ENCODE measurements at regions not wholly inside any gene's neighbourhood (a gene's known extent, or its start where the extent isn't known, plus 50 kb on each side); places are given as distances from the start of the nearest gene placed in this dataset.
"Not testable (repeated sequence)": the region's sequence is repeated elsewhere in the genome, so short reads cannot be mapped to it uniquely, and the experiment has no call there.

DNA sequence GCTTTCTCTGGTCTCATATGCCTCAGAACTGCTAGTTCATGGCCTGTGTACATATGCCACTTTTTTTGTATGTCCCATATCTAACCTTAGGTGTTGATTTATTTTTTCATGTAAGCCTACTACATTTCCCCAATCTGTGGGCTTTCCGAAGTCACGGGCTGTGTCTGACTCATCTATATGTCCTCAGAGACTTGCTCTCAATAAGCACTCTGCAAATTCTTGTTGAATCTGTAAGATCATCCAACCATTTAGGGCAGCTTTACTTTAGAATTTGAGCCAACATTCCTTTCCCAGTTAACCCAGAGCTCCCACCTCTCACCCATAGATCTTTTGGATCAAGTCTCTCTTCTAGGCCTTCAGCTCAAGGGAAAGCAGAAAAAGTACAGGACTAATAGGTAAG is 263.4 kb downstream of the SEC61B start:
- DNase-seq (ENCODE audit: low spot score), result no peak

DNA sequence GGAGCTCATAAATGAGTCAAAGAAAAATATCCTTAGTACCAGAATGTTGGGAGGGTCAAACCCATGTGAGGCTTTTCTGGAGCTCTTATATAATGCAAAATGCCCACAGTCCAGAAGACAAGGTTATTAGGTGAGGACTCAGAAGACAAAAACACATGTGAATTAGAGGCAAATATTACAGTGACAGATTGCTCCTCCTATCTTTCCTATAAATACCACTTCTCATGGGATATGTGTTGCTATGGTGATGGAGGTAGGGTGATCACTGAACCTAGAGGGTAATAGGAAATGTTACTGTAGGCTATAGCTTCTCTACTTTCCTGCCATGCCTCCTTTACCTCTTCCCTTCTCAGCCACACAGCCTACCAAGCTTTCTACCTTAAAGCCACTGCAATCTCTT is 264.6 kb downstream of the SEC61B start:
- DNase-seq (ENCODE audit: low spot score), result no peak

DNA sequence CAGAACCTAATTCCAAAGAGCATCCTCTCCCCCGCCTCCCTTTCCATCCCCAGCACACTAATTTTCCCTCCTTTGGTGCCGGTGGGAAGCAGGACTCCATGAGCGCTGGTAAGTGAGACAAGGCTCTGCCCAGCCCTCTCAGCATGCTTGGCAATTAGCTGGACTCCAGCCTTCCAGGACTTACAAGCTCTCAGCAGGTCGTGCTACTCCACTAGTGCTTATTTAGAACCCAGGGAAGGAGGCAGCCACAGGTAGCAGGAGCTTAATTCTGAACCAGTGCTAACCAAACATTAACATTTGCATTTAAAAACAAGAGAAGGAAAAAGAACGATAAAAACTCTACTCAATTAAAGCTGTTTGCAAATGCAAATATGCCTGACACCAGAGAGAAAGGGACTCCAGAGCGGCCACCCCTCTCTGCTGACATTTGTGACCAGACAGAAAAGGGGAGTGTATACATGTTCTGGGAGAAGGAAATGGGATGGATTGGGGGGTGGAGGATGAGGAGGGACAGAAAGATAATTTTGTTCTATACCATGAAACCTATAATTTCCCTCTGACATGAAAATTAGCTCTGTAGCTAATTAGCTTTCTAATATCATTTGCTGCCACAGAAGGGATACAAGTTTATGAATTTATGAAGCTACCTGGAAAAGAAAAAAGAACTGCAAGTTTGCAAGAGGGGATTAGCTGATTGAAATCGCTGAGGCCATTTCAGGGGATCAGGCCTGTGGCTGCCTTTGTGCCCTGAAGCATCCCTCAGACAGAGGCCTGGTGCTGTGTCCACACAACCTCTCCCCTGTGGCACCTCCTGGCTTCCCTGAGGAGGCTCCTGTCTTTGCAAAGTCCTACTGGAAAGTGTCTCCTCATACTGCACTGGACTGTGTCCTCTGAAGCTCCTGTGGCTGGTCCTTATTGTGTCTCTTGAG is 266.3 kb downstream of the SEC61B start:
- no peak for DNase-seq (ENCODE audit: low spot score)

- DNase-seq (ENCODE audit: low spot score), result no peak
Observed at GRCh38 chr9:99489060-99489413, 267.0 kb downstream of the SEC61B start.

DNA sequence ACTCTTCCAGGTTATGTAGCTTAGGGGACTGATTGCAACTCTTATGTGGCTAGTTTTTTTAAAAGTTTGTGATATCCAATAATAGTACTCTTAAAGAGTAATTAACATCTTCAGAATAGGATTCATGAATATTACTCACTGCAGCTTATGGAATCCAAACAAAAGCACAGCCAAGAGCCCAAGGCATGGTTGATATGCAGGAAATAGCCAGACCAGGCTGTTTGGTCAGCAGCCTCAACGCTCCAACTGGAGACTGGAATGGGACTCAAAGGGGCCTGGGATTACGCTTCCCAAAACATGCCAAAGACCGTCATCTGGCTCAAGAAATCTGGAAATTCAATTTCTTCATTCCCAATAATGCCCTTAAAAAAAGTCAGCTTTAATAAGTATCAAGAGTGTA is 268.6 kb downstream of the SEC61B start:
- no peak for DNase-seq (ENCODE audit: low spot score)

DNA sequence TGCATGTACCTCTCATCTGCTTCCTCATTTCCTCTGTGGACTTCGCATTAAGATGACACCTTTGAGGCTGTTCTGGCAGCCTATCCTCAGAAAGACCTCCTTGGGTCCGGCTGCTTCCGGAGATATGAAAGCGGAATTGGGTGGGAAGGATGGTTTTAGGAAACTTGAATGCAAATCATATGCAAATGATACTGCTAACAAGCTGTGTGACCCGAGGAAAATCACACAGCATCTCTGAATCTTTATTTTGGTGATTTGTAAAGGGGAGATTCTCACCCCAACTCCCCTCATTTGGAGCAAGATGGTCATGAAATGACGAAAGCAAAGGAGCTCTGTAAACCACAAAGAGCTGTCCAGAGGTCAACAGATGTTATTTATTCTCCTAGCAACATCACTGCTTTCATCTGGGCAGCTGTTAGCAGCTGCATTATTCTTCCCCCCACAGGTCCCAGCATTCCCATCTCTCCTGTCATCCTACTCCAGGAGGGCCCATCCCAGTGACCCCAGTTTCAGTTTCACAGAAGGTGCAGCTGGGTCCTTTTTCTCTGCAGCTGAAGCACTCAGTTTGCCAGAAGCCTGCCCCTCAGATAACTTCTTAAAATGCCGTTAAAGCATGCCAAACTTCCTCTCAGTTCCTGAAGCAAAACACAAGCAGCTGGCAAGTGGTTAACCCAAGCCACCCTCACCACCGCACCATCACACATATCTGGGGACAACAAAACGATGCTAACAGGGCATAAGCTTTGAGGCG is 269.5 kb downstream of the SEC61B start:
- no peak for DNase-seq (ENCODE audit: low spot score)

DNA sequence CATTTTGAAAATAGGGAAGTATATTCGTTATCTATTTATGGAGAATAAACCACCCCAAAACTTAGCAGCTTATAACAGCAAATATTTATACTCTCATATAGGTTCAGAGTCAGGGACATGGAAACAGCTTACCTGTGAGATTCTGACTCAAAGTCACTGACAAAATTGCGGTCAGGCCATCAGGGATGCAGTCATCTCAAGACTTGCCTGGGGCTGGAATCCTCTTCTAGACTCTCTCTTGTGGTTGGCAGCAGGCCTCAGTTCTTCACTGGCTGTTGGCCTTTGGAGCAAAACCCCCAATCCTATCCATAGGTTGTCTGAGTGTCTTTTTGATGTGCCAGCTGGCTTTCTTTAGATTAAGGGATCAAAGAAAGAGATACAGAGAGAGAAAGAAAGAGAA is 275.6 kb downstream of the SEC61B start:
- no peak for DNase-seq (ENCODE audit: low spot score)

GRCh38 chr9:99498979-99499378 is 276.9 kb downstream of the SEC61B start:
- DNase-seq (ENCODE audit: low spot score), result not testable (repeated sequence)

- DNase-seq (ENCODE audit: low spot score), result no peak
Observed at GRCh38 chr9:99505936-99506335, 283.9 kb downstream of the SEC61B start.

GRCh38 chr9:99506747-99507348 is 284.8 kb downstream of the SEC61B start:
- DNase-seq (ENCODE audit: low spot score), result no peak

DNA sequence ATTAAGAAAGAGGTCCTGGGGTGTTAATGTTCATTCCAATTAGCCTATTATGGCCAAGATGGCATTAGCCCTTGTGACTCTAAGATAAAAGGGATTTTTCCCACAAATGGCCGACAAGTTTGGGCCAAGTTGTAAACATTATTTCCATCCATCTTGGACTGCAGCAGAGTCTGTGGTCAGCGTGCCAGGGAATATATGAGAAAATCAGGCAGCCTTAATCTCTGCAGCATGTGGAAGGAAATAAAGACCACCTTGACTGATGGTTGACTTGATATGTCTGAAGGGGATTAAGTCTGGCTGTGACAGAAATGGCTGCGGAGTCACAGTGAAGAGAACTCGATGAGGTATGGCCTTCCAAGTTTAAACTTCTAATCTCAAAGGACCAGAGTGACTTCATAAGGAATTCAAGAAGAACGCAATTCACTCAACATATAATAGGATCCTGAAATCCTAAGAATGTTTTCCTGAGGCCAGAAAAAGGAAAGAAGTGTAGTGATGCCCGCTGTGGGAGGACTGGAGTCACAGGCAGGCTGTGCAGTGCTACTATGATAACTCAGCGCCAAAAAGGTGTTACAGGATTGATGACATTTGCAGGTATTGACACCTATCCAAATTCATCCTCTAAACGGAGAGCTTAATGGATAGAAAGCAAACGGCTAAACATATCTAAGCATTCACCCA is 287.1 kb downstream of the SEC61B start:
- DNase-seq (ENCODE audit: low spot score), result no peak

DNA sequence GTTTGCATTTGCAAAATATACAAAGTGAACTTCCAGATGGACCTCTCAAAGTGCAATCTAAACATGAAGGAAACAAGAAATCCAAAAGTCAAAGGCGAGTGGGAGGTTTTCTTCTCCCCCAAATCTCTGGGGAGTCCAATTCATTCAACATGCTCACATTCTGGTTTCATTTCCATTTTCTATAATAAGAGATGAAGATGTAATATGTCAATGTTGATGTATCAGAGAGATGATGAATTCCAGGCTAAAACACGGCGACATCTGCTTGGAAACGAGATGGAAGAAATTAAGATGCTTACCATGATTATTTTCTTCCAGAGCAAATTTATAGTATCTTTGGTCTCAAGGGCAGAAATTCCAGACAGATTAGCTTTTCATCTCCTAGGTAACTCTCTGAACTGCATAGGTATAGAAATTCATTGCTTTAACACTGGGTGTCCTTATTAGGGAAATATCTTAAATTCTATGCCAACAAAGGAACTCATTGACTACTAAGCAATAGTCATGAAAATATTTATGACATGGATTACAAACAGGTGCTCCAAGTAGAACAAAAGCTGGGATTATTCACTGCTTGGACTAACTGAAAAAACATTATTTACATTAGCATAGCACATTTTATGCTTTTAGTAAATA is 287.9 kb downstream of the SEC61B start:
- no peak for DNase-seq (ENCODE audit: low spot score)

DNA sequence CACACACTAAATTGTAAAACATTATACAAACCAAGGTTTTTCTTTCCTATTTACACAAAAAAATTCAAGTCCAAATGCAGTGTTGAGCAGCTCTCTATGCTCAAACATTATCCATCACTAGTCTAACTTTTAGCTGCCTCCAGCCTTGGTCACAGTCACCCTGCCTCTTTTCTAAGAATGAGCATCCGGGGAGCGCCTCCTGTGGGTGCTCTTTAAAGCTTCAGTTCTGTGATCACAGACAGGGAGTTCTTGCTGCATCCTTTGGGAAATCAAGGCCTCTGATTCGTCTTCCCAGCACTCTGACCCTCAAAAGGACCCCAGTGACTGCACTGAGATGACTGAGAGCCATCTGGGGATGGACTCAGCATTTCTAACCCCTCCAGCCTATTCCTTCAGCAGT is 289.6 kb downstream of the SEC61B start:
- DNase-seq (ENCODE audit: low spot score), result no peak

GRCh38 chr9:99513441-99514112 is 291.5 kb downstream of the SEC61B start:
- no peak for DNase-seq (ENCODE audit: low spot score)

- DNase-seq (ENCODE audit: low spot score), result no peak
Observed at GRCh38 chr9:99515093-99515492, 293.0 kb downstream of the SEC61B start.

DNA sequence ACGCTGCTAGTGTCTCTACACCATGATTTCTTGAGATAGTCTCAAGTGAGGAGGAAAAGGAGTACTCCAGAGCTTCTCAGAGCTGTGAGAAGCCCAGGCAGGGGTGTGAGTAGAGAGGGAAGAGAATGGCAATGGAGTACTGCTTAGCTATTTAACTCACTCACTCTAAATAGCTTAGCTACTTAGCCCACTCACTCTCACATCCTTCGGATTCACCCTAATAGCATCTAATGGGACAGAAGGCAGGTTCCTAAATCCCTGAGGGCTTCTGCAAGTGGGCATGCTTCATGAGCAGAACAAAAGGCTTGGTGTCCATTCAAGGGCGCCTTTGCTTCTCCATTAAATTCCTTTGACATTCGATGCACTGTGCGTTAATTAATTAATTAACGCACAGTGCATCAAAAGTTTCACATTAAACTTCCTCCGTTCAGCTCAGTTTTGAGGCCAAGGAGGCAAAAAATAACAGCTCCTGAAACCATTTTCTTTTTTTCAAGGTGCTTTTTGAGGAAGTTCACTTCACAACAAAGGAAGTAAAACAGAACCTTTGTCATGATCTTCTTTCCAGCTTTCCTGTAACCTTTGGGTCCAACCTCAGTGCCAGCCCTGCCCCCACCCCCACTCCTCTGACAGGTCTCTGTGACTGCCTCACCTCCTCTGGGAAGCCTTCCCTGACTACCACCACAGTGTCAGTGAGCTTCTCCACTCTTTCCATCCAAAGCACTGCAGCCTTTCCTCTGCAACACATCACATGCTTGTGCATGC is 294.0 kb downstream of the SEC61B start:
- no peak for DNase-seq (ENCODE audit: low spot score)

- no peak for DNase-seq (ENCODE audit: low spot score)
Observed at GRCh38 chr9:99516657-99517049, 294.6 kb downstream of the SEC61B start.

DNA sequence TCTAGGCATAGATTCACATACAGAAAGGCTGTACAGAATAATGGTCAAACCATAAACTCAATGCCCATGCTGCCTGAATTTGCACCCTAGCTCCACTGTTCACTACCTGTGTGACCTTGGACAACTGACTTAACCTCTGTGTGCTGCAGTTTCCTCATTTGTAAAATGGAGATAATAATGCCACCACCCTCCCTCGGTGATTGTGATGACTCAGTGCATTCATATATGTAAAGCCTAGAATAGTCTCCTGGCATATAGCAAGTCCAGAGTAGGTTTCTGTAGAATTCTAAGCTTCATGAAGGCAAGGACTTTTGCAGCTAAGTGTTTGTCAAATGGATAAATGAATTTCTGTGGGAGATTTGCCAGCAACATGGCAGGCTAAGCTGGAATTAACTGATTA is 297.8 kb upstream of the NR4A3 start:
- no peak for DNase-seq (ENCODE audit: low spot score)

DNA sequence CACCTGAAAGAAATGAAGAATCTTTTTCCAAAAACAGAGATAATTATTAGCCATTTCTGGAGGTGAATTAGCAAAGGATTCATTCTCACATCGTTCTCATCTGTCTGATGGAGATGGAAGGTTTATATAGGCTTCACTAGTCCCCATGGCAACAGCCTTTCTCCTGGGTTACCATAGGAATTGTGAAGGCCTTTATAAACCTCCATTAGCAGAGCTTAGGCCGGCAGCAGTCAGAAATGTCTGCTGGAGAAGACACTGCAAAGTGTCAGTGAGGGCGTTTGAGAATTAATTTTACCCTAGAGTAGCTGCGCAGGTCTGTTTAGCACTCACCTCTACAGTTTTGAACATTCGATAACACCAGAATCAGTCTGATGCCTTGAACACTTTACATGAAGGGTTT is 290.4 kb upstream of the NR4A3 start:
- no peak for DNase-seq (ENCODE audit: low spot score)

DNA sequence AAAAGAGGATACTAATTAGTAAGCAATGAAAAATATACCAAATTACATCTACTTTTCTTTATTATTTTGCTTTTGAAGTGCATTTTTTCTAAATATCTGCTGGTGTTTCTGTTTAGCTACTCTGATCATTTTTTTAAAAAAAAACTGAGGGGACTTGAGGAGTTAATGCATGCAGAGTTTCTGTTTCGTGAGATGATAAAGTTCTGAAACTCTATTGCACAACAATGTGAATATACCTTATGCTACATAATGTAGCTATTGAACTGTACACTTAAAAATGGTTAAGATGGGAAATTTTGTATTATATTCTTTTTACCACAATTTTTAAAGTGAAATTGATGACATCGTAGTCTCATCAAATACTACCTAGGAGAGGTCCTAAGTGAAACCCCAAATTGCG is 288.3 kb upstream of the NR4A3 start:
- no peak for DNase-seq (ENCODE audit: low spot score)

- DNase-seq (ENCODE audit: low spot score), result no peak
Observed at GRCh38 chr9:99537996-99538395, 283.7 kb upstream of the NR4A3 start.

Measured in CD4-positive, alpha-beta T cell treated with Interleukin-6 at 100 ng/mL for 8 hours (primary cell).